GM10847 (cell line): ENCODE measurements at regions not wholly inside any gene's neighbourhood (a gene's known extent, or its start where the extent isn't known, plus 50 kb on each side); places are given as distances from the start of the nearest gene placed in this dataset.

ENCODE experiments used
- POLR2A ChIP-seq: IDR thresholded peaks from 2 replicates; pipeline ENCODE4 v1.6.1; 2011; ENCODE audit not compliant: insufficient read length; ENCODE audit errors: extremely low read depth

- no peak for TF ChIP-seq POLR2A
Measured at GRCh38 chr2:64196963-64197362, 52.7 kb upstream of the PELI1 start.

- no peak for TF ChIP-seq POLR2A
Measured at GRCh38 chr2:64201151-64201550, 56.9 kb upstream of the PELI1 start.

- TF ChIP-seq POLR2A: no peak
Measured at GRCh38 chr2:64202206-64202845, 58.1 kb upstream of the PELI1 start.

- no peak for TF ChIP-seq POLR2A
Measured at GRCh38 chr2:64203131-64203857, 59.1 kb upstream of the PELI1 start.

GRCh38 chr2:64203858-64204632 lies 59.8 kb upstream of the PELI1 start:
- TF ChIP-seq POLR2A: peak; percentile 26

- no peak for TF ChIP-seq POLR2A
Measured at GRCh38 chr2:64204703-64205102, 60.5 kb upstream of the PELI1 start.

GRCh38 chr2:64205415-64205814 lies 61.2 kb upstream of the PELI1 start:
- no peak for TF ChIP-seq POLR2A

GRCh38 chr2:64207573-64207972 lies 63.4 kb upstream of the PELI1 start:
- TF ChIP-seq POLR2A: no peak

GRCh38 chr2:64210816-64211215 lies 66.6 kb upstream of the PELI1 start:
- no peak for TF ChIP-seq POLR2A

- no peak for TF ChIP-seq POLR2A
Measured at GRCh38 chr2:64211276-64211921, 67.2 kb upstream of the PELI1 start.

- TF ChIP-seq POLR2A: no peak
Measured at GRCh38 chr2:64212346-64212745, 68.1 kb upstream of the PELI1 start.

- no peak for TF ChIP-seq POLR2A
Measured at GRCh38 chr2:64212801-64213321, 68.6 kb upstream of the PELI1 start.

GRCh38 chr2:64213532-64214275 lies 69.5 kb upstream of the PELI1 start:
- TF ChIP-seq POLR2A: no peak

GRCh38 chr2:64214281-64215115 lies 70.3 kb upstream of the PELI1 start:
- no peak for TF ChIP-seq POLR2A
